Endothelial cell of umbilical vein (primary cell): ENCODE measurements at regions not wholly inside any gene's neighbourhood (a gene's known extent, or its start where the extent isn't known, plus 50 kb on each side); places are given as distances from the start of the nearest gene placed in this dataset.
A peak's percentile ranks its signal among the peaks of the same experiment; 100 is the strongest.

Source experiments
- BruUV-seq: library from RNA; stranded (reverse); fragments of 400-500 nt; replicated peaks from 2 replicates; lab custom pipeline; 2021; lab: Mats Ljungman, UMichigan
- CTCF ChIA-PET: fragments of 300-600, 350-600 bp; sonication (Branson Sonifier 250); formaldehyde crosslinking; loops from one replicate; lab custom pipeline; 2021; ENCODE audit warnings: antibody characterized with exemption, inconsistent platforms; lab: Charles Lee
- POLR2A ChIA-PET: fragments of 300-600, 350-600 bp; sonication (Branson Sonifier 250); formaldehyde crosslinking; loops from one replicate; lab custom pipeline; 2021; ENCODE audit warnings: antibody characterized with exemption, inconsistent platforms; lab: Charles Lee
- DNase-seq: peaks from one replicate; pipeline ENCODE4 v3.0.0-alpha.2; 2011; ENCODE audit warnings: low read depth, low spot score
- FAIRE-seq: peaks from 2 replicates; lab custom pipeline; 2011; peaks lifted over from hg19 to GRCh38; lab: Jason Lieb, UNC
- H2AFZ ChIP-seq: 2 replicates; pipeline ENCODE4 v1.6.0; 2012; ENCODE audit warnings: low read depth, low read length, control low read depth, inconsistent platforms
- H3K27ac ChIP-seq: 2 replicates; pipeline ENCODE4 v1.5.1; 2011; ENCODE audit warnings: low read depth, mild to moderate bottlenecking, control low read depth, low read length, moderate library complexity; ENCODE audit not compliant: insufficient read depth
- H3K27me3 ChIP-seq, 2 experiments: 2 replicates each; pipeline versions ENCODE4 v1.6.0 to v1.6.1; 2011; ENCODE audit warnings: low read length in 2 of 2, mixed read lengths in 1 of 2; ENCODE audit not compliant: control insufficient read depth in 2 of 2, insufficient read depth in 2 of 2
- H3K36me3 ChIP-seq, 2 experiments: 2 replicates in 1 of 2; 3 replicates in 1 of 2; pipeline ENCODE4 v1.5.1; 2011; ENCODE audit warnings: low read length in 2 of 2, mild to moderate bottlenecking in 1 of 2, moderate library complexity in 1 of 2; ENCODE audit not compliant: control insufficient read depth in 2 of 2, insufficient read depth in 2 of 2; ENCODE audit errors: extremely low read depth in 1 of 2
- H3K4me1 ChIP-seq: 3 replicates; pipeline ENCODE4 v1.5.1; 2011; ENCODE audit warnings: mild to moderate bottlenecking, low read length; ENCODE audit not compliant: control insufficient read depth, insufficient read depth; ENCODE audit errors: extremely low read depth
- H3K4me2 ChIP-seq: 2 replicates; pipeline ENCODE4 v1.6.1; 2011; ENCODE audit warnings: low read length, control low read depth, mixed read lengths; ENCODE audit not compliant: insufficient read depth
- H3K4me3 ChIP-seq, 3 experiments: fragments of 200-600 bp in 1 of 3; sonication (generic), shearing (Covaris generic) in 1 of 3; replicated peaks in 1 of 3; 2 replicates each; pipeline ENCODE4 v1.5.1; 2011 to 2016; ENCODE audit warnings: control low read depth in 3 of 3, low read length in 3 of 3, mild to moderate bottlenecking in 2 of 3, inconsistent platforms in 1 of 3, low read depth in 1 of 3, moderate library complexity in 1 of 3; ENCODE audit not compliant: insufficient read depth in 1 of 3
- H3K79me2 ChIP-seq: 2 replicates; pipeline ENCODE4 v1.6.0; 2012; ENCODE audit warnings: low read length, inconsistent platforms; ENCODE audit not compliant: control insufficient read depth, insufficient read depth
- H3K9ac ChIP-seq: replicated peaks from 2 replicates; pipeline ENCODE3; 2011; ENCODE audit warnings: low read length, control low read depth; ENCODE audit not compliant: insufficient read depth; ENCODE audit errors: extremely low read depth
- H3K9me1 ChIP-seq: replicated peaks from 3 replicates; pipeline ENCODE4 v1.6.0; 2011; ENCODE audit warnings: mild to moderate bottlenecking, low read length; ENCODE audit not compliant: control insufficient read depth, insufficient read depth; ENCODE audit errors: extremely low read depth
- H3K9me3 ChIP-seq: replicated peaks from 2 replicates; pipeline ENCODE4 v1.5.1; 2012; ENCODE audit warnings: low read length, inconsistent platforms; ENCODE audit not compliant: control insufficient read depth, insufficient read depth
- H4K20me1 ChIP-seq: replicated peaks from 2 replicates; pipeline ENCODE3; 2011; ENCODE audit warnings: mild to moderate bottlenecking, low read length; ENCODE audit not compliant: control insufficient read depth, insufficient read depth; ENCODE audit errors: extremely low read depth
- CTCF ChIP-seq, 2 donors: IDR thresholded peaks; 1 replicate in 1 of 2; 2 replicates in 1 of 2; pipeline ENCODE4 v1.5.1; 2011; ENCODE audit warnings: low read length in 2 of 2, mild to moderate bottlenecking in 2 of 2, moderate library complexity in 2 of 2, control low read depth in 1 of 2, inconsistent platforms in 1 of 2, low read depth in 1 of 2; ENCODE audit not compliant: insufficient read depth in 1 of 2; ENCODE audit errors: extremely low read depth in 1 of 2
- EZH2 ChIP-seq: IDR thresholded peaks from 2 replicates; pipeline ENCODE4 v1.6.1; 2012; ENCODE audit warnings: borderline replicate concordance, low read depth, mild to moderate bottlenecking, moderate library complexity, low read length, inconsistent platforms; ENCODE audit not compliant: severe bottlenecking
- FOS ChIP-seq: IDR thresholded peaks from 2 replicates; pipeline ENCODE4 v1.6.1; 2011; ENCODE audit warnings: mild to moderate bottlenecking, low read length, moderate library complexity, borderline replicate concordance; ENCODE audit not compliant: insufficient read depth
- GATA2 ChIP-seq: IDR thresholded peaks from 2 replicates; pipeline ENCODE4 v1.7.0; 2011; ENCODE audit warnings: low read depth, mild to moderate bottlenecking, moderate library complexity, mixed read lengths, low read length; ENCODE audit not compliant: insufficient read length, insufficient read depth
- JUN ChIP-seq: IDR thresholded peaks from 2 replicates; pipeline ENCODE4 v1.6.1; 2011; ENCODE audit warnings: borderline replicate concordance, low read depth; ENCODE audit not compliant: insufficient read length, insufficient read depth
- MAX ChIP-seq: IDR thresholded peaks from 2 replicates; pipeline ENCODE4 v1.6.1; 2011; ENCODE audit not compliant: insufficient read depth, insufficient read length
- MYC ChIP-seq: IDR thresholded peaks from one replicate; pipeline ENCODE4 v1.6.1; 2011; ENCODE audit warnings: mild to moderate bottlenecking, low read depth, low read length
- POLR2A ChIP-seq: IDR thresholded peaks from 2 replicates; pipeline ENCODE4 v1.6.1; 2012; ENCODE audit warnings: low read depth, mild to moderate bottlenecking, control low read depth, low read length
- POLR2AphosphoS5 ChIP-seq: IDR thresholded peaks from 2 replicates; pipeline ENCODE4 v1.6.1; 2012; ENCODE audit warnings: low read depth, mild to moderate bottlenecking, control low read depth, low read length, moderate library complexity; ENCODE audit not compliant: insufficient read depth
- dilution Hi-C: fragments of 300-500 bp; cut with MboI; formaldehyde crosslinking; loops from one replicate; pipeline ENCODE4 v1.15.0; 2019; ENCODE audit warnings: low sequenced_read_pairs; ENCODE audit not compliant: extremely low pct_ligation_motif_present
- intact Hi-C: fragments of 100-400 bp; cut with micrococcal nuclease; formaldehyde crosslinking; loops from one replicate; pipeline ENCODE4 v1.10.0; 2022

GRCh38 chr13:40402931-40403431 is 263.5 kb downstream of the FOXO1 start:
- no peaks in the 10 kb centered on the region for H4K20me1 ChIP-seq
- peaks cover 31% of the 10 kb centered on the region for H3K4me1 ChIP-seq
- H3K4me3 ChIP-seq, result no peak overlapping the region
- DNase-seq, result peak; percentile 91
- H2AFZ ChIP-seq, result peak overlapping the region; percentile 7
- ChIA-PET POLR2A (no interaction called here), CTCF (interaction anchor here (0.7 to 1.9 kb wide), 5 partner anchors 16 to 334 kb away, joined by 3 to 7 read pairs (median 4); no protein-coding TSS in a partner anchor)
- no TSS peak for BruUV-seq
- peak; percentile 67 for FAIRE-seq
- H3K9me1 ChIP-seq, result no peaks in the 10 kb centered on the region
- no peak for TF ChIP-seq CTCF (IDR thresholded peaks at IDR 0.05; ENCODE audit: extremely low read depth in 1 of 2, insufficient read depth in 1 of 2, low read depth in 1 of 2, low read length in 2 of 2)
- TF ChIP-seq JUN, result peak; percentile 50
- no peak for TF ChIP-seq MYC
- no peak for TF ChIP-seq EZH2
- peak; percentile 26 for TF ChIP-seq POLR2AphosphoS5
- no peak for TF ChIP-seq MAX
- TF ChIP-seq POLR2A, result no peak
- no peak for TF ChIP-seq FOS
- TF ChIP-seq GATA2, result no peak
- peak overlapping the region; percentile 61 for H3K27ac ChIP-seq
- dilution Hi-C loops (no loop called here), intact Hi-C loops (loop anchor here (1.0 to 10.0 kb wide), 13 partner anchors 35 to 621 kb away; partner anchors contain the start of gene FOXO1)
- no peaks in the 10 kb centered on the region for H3K36me3 ChIP-seq
- H3K27me3 ChIP-seq, result no peaks in the 10 kb centered on the region
- peak overlapping the region; percentile 57 for H3K9ac ChIP-seq
- no peaks in the 10 kb centered on the region for H3K9me3 ChIP-seq
- H3K4me2 ChIP-seq, result peak overlapping the region; percentile 60
- no peaks in the 10 kb centered on the region for H3K79me2 ChIP-seq
